ENCODE measurements at regions not wholly inside any gene's neighbourhood (a gene's known extent, or its start where the extent isn't known, plus 50 kb on each side); places are given as distances from the start of the nearest gene placed in this dataset.
"Not testable (repeated sequence)": the region's sequence is repeated elsewhere in the genome, so short reads cannot be mapped to it uniquely, and the experiment has no call there.

DNA sequence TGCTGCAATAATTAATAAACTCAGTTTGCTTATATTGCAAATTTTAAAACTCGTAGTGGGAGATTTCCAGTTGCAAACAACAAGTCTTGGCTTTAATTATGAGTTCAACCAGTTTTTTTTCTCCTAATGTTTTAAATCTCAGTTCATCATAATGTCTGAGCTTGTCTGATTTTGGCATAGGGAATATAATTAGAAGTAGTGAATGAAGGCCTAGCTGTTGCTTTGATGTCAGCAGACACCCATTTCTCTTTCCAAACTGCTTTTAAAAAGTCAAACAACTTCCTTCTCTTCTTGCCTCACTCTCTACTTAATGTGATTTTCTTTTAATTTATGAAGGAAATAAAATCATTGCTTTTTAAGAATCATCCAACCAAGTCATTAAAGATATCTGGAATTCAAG, 1462.1 kb downstream of the DPP10 start:
- no peak for DNase-seq

DNA sequence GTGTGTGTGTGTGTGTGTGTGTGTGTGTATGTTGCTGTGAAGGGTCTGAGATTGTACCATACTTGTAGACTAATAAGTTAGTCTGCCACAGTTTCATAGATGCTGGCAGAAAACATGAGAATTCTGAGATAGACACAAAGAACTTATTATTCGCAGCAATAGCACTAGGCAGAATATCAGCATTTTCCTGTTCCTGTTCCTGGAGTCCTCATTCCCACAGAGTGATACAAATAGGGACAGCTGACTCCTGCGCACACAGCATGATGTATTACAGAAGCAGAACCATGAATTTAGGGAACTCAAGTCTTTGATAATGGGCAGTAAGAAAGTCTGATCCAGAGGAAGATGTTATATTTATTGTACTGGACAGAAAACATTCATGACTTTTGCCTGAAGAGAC, 1466.3 kb downstream of the DPP10 start:
- DNase-seq = no peak

DNA sequence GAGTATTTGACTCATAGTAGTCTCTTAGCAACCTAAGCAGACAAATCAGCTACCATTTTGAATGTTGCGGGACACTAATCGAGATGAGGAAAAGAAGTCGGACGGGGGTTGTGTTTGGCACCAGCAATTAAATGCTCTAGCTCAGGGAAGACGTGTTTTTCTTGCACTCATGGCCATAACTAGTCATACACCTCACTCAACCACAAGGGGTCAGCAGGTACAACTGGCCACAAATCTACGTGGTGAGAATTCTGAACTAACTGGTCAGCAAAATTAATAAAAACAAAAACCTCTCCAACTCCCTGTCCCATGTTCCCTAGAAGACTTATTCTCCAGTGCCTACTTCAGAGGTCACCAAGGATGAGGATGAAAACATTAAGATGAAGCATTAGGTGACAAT, 1467.8 kb downstream of the DPP10 start:
- no peak for DNase-seq

DNA sequence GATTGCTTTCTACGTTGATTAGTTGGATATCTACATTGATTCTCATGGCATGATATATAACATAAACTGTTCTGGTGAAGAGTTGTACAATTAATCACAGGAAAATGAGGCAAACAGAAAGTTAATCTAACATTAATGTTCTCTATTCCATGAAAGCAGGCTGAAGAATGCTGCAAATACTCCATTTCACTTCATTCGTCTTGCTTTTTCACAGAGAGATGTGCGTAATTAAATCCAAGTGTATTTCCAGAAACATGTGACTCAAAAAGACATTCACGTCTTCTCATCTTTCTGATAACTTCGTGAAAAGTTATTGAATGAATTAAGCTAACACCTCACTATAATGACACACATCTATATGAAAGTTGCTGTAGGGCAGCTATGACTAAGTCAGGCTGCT, 1471.5 kb downstream of the DPP10 start:
- no peak for DNase-seq

DNA sequence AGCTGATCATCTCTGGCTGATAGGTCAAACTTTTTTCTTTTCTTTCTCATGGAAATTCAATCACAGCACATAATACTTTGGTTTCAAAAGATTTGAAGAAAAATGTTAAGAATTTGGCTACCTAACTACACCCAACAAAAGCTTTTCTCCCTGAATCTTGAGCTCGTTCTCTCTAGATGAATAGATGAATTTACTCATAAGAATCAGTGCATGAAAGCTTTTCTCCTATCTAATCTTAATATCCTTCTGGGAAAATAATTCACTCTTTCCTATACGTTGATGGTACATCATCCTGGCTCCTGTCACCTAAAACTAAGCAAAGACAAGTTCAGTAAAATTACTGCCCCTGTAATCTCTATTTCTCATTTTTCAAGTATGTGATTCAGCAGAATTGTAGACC, 1479.1 kb downstream of the DPP10 start:
- DNase-seq = no peak

DNA sequence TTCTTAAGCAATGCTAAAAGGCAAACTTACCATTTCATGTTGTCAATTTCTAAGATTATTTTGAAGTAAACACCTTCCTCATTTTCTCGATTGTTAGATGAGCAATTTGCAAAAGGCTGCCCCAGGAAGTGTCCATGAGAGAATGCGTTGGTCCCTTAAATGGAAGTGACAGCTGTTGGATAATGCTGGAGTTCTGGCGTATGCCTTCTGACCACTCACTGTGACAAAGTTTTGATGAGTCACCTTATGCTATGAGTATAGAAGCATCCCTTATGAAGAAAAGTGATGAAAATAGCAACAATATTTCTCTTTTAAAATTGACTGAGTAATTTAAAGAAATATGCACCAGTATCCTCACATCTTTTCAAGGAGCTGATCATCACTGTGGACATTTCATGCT, 1497.5 kb downstream of the DPP10 start:
- DNase-seq = no peak

DNA sequence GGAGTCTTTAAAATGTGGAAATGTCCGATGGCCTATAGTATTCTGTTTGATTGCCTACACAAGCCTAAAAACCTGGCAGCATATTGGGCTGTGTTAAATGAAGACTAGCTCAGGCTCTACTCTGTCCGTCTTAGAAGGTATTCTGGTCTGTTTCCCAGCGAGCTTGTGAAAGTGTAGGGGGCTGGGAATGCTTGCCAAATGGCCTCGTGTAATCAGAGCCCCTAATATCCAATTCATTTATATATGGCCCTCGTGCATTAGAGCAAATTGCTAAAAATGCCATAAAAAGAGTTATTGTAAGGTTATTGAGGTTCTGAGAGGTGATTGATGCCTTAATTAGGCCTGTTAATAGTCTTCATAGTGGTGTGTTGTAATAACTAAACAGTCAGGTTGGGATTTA, 1500.4 kb downstream of the DPP10 start:
- peak; percentile 24 for DNase-seq

DNA sequence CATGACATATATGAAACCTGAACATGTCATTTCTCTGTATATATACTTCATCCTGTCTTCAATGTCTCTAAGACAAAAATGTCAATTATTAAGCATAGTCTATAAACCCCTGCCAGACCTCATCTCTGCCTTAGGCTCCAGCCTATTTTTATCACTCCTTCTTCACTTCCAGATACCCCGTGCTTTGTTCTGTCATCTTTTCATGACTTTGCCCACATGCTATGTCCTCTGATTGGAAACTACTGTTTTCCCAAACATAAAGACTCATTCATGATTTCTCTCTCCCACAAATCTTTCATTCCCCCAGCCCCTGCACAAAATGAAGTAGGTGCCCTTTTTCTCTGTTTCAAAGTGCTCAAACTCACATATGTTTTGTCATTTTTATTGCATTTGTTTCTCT, 1503.9 kb downstream of the DPP10 start:
- DNase-seq = no peak

DNA sequence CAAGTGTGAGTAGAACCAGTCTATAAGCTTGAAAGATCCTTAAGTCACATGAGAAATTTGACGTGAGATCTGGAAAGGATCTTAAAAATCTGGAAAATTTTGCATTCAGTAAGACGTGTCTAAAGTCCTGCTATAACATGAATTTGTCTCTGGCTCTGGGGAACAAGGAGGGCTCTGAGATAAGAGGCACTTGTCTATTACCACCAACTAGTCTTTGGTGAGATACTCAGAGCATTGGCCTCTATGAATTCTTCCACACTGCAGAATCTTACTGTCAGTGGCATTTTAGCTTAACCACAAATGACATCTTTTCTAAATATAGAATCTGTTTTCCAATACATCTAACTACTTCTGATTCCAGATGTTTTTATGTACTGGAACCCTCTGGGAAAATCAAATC, 1504.5 kb downstream of the DPP10 start:
- no peak for DNase-seq

DNA sequence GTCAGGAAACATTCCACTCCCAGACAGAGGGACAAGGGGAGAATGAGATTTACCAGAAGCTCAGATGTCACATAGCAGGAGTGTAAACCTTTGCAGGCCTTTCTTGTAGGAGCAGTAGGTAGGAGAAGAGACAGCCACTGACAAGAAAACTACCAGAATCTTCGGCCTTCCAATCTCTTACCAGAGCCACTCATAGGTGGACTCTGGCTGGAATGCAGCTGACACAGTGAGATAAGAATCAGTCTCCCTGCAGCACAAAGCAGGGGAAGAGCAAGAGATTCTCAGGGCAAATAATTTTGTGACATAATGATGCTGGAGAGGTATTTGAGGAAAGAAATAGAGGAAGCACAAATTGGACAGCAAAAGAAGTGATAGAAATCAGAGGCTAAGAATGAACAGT, 1534.5 kb downstream of the DPP10 start:
- no peak for DNase-seq

DNA sequence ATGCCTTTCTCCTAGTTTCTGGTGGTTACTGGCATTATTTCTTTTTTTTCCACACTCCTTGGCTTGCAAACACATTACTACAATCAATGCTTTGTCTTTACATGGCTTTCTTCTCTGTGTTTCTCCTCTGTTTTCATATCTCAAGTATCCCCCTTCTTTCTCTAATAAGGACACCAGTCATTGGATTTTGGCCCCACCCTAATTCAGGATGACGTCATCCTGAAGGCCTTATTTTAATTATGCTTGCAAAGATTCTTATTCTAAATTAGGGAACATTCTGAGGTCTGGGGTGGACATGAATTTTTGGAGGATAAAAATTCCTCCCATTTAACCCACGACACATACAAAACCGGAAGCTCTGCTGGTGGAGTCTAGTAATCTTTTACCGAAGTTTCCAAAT, 1556.6 kb downstream of the DPP10 start:
- DNase-seq = no peak

DNA sequence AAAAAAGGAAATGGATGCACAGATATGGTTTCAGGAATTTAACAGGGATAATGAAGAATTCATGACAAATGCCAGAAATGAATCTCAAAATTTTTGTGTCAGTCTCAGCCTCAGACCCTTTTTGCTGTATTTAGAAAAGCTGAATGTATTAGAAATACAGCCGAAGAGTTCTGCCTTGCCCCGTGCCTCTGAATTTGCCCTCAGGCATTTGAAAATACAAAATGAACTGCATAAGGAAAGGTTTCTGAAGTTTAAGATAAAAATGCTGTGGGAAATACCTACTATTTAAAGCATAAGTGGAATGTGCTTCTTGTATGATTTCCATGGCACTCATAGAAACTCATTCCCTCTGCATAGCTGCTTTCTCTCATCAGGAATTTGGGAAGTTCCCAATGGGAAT, 1580.6 kb downstream of the DPP10 start:
- no peak for DNase-seq

DNA sequence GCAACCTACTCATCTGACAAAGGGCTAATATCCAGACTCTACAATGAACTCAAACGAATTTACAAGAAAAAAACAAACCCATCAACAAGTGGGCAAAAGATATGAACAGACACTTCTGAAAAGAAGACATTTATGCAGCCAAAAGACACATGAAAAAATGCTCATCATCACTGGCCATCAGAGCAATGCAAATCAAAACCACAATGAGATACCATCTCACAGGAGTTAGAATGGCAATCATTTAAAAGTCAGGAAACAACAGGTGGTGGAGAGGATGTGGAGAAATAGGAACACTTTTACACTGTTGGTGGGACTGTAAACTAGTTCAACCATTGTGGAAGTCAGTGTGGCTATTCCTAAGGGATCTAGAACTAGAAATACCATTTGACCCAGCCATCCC, 1596.3 kb downstream of the DPP10 start:
- DNase-seq = not testable (repeated sequence)

DNA sequence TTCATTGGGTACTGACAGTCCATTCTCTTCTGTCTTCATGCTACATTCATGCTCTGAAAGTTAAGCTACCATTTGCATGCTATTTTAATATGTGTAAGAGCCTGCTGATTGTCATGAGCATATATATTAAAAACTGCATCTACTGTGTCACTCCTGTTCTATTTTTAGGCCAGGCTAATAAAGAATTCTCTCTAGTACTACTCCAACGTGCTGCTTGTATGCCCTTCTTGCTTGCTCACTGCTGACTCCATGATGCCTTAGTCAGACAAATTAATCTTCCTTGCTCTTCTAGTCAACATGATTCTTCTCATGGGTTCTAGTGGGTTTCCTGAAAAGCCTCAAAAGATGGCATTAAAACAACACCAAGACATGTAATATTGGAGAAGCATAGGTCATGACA, 1600.1 kb downstream of the DPP10 start:
- no peak for DNase-seq

DNA sequence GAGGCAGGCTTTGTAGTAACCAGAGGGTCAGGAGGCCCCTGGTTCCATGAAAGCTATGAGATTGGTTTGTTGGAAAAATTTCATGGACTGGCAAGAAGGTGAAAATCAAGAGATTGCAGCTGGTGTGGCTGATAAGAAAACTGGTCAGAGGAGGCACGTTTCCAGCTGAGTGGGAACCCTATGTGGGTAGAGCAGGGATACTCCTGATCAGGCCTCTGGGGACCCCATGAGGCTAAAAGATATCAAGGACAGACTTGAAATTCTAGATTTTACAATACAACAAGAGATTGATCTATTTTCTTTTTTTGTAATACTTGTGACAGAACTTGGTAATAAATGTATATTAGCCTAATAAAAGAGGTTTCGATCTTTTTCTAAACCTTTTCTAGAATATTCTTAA, 1615.1 kb downstream of the DPP10 start:
- DNase-seq = no peak

DNA sequence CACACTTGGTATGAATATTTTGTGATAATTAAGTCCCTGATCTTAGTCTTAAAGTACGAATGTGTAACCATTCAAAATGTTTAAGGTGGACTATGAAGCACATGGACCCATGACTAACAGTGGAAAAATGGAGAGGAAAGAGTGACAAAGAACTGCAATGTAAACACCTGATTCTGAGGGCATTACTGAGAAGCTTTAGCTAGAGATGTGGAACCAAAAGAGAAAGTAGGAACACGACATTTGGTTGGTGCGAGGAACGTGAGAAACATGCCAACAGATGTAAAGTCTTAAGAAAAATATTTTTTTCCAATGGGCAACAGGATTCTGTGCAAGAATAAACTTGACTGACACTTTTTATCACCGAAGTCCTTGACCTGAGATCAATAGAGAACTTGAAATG, 1618.6 kb downstream of the DPP10 start:
- no peak for DNase-seq

DNA sequence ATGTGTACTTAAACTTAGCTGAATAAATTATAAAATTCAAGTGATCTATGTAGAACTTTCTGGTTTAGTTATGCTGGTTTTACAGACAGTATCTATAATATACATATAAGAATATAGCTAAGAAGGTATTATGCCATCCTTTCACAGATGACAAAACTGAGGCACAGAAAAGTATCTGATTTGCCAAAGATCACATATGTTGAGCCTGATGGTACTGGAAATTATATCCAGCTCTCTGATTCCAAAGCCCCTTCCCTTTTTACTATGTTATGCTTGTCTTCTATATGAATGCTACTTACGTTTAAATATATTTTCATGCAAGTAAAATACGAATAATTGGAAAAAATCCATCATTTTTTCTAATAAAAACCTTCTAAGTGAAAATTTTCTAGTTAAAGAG, 1631.3 kb downstream of the DPP10 start:
- DNase-seq = no peak

DNA sequence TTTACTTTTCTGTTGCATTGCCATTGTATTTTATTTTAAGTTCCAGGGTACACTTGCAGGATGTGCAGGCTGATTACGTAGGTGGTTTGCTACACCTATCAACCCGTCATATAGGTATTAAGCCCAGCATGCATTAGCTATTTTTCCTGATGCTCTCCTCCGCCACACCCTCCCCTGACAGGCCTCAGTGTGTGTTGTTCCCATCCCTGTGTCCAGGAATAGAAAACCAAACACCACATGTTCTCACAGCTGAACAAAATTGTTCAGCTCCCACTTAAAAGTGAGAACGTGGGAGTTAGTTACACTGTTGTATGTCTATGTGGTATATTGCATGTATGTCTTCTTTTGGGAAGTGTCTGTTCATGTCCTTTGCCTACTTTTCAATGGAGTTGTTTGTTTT, 1631.7 kb downstream of the DPP10 start:
- DNase-seq = no peak

DNA sequence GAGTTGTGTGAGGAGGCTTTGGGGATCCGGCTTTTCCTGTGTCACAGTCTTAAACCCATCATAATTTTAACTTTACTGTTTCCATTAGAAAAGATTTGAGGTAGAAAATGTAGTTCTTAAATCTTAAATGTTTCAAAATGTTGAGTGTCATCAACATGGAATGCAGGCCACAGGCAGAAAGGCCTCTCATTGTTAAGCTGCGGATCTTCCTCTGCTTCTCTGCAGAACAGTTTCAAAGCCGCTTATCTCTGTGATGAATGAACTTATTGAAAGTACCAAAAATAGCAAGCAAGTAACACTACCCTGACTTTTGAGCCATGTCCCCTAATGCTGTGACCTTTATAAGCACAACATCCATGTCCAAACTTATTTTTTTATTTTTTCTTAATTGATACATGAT, 1645.8 kb downstream of the DPP10 start:
- DNase-seq = no peak

DNA sequence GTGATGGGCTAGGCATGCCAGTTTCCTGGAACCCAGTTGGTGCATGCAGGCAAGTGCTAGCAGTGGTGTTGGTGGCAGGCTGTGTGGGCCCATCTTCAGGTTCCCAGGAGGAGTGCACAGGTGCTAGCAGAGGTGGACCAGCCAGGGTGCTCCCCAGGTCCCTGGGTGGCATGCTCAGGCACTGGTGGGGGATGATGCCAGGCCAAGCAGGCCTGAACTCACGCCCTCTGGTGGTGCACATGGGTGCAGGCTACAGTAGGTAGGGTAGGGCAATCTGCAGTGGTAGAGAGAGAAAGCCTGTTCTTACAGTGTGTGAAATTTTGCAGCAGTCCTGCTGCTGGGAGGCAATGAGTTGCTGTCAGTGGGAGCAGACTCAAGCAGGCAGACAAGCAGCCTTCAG, 1651.8 kb downstream of the DPP10 start:
- no peak for DNase-seq

DNA sequence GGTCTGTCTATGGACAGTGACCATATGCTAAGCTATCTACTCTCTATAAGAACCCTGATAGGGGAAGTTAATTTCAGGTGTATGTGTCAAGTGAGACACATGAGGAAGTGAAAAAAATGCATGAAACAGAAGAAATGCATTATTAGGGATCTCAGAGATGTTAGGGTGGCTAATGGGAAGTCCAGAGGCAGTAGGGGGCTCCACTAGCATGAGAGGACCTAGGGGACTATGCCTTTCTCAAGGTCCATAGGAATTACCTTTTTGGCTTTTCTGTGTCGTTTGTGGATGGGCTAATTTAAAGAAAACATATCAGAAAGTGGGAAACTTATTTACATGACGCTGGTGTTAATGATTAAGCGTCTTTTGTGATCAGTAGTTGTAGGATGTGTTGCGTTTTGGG, 1653.2 kb downstream of the DPP10 start:
- DNase-seq = no peak

DNA sequence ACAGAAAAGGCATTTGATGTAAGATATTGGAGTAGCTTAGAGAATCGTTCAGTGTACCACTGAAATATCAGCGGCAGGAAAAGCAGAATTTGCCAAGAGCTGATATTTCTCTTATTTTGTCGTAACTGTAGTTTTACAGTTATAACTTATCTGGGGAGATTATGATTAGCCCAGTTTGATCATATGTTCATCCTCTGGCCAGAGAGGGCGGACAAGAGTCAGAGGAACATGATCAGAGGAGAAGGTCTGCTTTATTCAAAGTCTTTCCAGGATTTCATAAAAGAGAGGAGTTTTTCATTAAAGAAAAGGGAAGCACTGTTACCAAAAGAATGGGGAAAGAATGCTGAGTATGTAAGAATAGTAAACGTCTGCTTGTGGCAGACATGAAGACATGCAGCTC, 1655.6 kb downstream of the DPP10 start:
- DNase-seq = no peak

DNA sequence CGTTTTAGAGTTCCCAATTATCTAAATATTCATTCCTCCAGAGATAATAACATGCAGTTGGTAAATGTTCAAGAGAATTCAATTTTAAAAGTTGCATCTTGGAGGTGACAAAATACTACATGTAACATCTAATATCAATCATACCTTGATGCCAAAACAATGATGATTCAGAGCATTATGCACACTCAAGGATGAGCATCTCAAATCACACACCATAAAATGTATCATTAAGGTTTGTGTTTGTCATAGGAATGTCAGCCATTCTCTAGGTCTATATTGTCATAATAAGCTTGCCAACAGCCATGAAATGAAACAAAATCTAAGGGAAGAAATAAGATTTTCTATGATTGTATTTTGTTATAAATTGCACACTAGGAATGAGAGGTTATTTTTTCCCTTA, 1667.0 kb downstream of the DPP10 start:
- DNase-seq = no peak

DNA sequence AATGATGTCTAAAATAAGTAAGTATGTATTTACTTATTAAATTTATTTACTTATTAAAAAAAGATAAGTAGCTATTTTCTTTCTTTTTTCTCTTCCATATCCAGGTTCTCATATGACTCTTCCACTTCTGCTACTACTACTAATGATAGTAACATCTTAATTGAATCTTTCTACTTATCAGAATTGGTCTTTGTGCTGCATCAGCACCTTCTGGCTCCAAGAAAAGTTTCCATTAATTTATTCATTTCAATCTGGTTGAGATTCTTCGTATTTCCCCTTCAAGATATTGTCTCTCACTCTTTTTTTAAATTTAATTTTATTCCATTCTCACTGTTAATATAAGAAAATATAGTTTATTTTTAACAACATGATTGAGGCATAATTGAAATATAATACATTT, 1675.4 kb downstream of the DPP10 start:
- DNase-seq = no peak

DNA sequence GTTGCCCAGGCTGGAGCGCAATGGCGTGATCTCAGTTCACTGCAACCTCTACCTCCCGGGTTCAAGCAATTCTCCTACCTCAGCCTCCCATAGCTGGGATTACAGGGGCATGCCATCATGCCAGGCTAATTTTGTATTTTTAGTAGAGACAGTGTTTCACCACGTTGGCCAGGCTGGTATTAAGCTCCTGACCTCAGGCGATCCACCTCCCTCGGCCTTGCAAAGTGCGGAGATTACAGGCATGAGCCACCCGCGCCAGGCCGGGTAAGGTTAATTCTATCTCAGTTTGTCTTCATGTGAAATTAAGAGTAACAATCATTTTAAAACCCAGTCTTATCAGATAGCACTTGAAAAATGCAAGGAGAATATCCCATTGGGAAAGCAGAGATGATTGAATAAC, 1681.7 kb upstream of the DDX18 start:
- DNase-seq = no peak

DNA sequence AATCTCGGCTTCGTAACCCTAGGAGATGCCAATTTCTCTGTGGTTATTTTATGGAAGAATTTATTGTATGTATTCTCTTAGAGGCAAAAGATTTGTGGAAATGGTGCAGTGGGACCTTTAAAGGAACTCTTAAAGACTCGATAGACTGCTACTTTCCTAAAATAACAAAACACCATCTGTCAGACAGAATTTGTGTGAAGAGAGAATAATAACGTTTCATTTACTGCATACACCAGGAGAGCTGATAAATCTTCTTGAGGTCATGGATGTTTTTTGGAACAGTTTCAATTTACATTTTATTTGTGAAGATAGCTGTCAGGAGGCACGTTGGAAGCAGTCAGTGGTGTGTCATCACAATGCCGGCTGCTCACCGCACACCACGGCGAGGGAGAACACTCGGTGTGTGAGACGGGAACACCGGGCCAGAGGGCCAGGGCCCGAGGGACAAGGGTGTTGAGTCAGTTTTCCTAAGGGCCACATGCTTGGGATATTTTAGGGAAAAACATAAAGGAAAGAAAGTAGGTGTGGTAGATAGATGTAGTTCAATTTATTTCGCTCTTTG, 1681.0 kb upstream of the DDX18 start:
- DNase-seq = no peak

All from NCI-H1417 treated with DMSO at 0.1 percent for 48 hours (cell line).